ENCODE measurements at regions not wholly inside any gene's neighbourhood (a gene's known extent, or its start where the extent isn't known, plus 50 kb on each side); places are given as distances from the start of the nearest gene placed in this dataset.

DNA sequence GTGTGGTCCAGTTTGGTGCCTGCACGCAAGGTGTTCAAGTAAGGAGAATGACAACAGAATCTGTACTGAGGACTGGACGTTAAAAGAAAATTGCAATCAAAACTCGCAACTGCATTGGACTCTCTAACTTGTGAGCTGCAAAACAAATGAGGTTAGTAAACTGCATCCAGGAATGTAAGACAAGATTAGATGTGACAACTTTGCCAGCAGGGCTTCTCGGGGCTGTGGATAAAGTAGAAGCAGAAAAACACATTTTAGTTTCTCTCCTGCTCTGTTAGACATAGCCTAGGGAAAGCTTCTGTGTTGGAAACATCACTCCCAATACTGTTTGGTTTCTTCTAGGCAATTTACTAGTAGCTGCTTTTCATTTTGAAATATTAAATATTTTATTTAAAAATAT is 338.2 kb upstream of the NAV3 start (continued):
- TF ChIP-seq, protein P1, sequence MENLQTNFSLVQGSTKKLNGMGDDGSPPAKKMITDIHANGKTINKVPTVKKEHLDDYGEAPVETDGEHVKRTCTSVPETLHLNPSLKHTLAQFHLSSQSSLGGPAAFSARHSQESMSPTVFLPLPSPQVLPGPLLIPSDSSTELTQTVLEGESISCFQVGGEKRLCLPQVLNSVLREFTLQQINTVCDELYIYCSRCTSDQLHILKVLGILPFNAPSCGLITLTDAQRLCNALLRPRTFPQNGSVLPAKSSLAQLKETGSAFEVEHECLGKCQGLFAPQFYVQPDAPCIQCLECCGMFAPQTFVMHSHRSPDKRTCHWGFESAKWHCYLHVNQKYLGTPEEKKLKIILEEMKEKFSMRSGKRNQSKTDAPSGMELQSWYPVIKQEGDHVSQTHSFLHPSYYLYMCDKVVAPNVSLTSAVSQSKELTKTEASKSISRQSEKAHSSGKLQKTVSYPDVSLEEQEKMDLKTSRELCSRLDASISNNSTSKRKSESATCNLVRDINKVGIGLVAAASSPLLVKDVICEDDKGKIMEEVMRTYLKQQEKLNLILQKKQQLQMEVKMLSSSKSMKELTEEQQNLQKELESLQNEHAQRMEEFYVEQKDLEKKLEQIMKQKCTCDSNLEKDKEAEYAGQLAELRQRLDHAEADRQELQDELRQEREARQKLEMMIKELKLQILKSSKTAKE (IDR thresholded peaks at IDR 0.05; ENCODE audit: low read depth, poor library complexity, severe bottlenecking): no peak
- no peak for TF ChIP-seq PML (IDR thresholded peaks at IDR 0.05; ENCODE audit: low read length)

DNA sequence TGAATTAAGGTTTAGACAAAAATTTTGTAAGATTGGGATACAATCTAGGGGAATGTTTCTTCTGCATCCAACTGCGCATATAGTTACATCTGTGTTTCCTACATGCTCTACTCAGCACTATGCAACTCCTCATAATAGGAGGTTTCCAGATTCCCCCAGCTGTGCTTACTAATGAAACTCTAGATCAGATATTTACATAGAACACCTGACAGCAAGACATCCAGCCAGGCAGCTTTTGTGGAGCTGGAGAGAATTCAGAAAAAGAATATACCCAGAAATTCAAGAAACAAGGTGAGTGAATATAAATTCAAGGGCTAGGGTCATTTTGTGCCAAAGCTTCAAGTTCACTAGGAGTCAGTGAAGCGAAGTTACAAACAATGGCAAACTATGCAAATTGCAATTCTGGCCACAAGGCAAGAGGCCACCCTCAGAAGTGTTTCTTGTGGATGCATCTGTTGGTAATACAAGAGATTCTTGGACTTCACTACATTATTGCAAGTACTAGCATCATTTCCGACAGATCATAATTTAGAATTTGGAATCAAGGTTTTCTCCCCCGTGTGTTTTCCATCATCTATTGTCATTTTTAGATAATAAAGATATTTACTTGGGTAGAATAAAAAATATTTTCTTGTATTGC is 341.2 kb upstream of the NAV3 start:
- no peak overlapping the region for H2AFZ ChIP-seq (ENCODE audit: control insufficient read depth, low read depth, low read length)
- ChIA-PET POLR2A (no interaction called here), CTCF (no interaction called here), SMC1A (ENCODE audit: uncharacterized antibody, unreplicated experiment) (interaction anchor here (0.9 kb wide), 1 partner anchor 436 kb away, joined by 3 read pairs; no protein-coding TSS in a partner anchor), RAD21 (ENCODE audit: unreplicated experiment) (no interaction called here)
- no peaks in the 10 kb centered on the region for H3K9me3 ChIP-seq (replicated peaks; ENCODE audit: control insufficient read depth, insufficient read depth, low read length)
- H3K4me1 ChIP-seq (ENCODE audit: control insufficient read depth, insufficient read depth, low read length): no peaks in the 10 kb centered on the region
- no peaks in the 10 kb centered on the region for H3K79me2 ChIP-seq (ENCODE audit: control insufficient read depth, insufficient read depth, low read length)
- WGBS (ENCODE audit: insufficient coverage, insufficient replicate concordance, low lambda C conversion rate, missing lambda C conversion rate): 30% methylated on average over 4 of the region's 4 CpGs
- H3K27ac ChIP-seq (ENCODE audit: control insufficient read depth, insufficient read depth): no peak overlapping the region
- no peaks in the 10 kb centered on the region for H3K27me3 ChIP-seq (replicated peaks in 1 of 2; ENCODE audit: control insufficient read depth in 2 of 2, insufficient read depth in 2 of 2, low read length in 1 of 2)
- ATAC-seq (no peak), FAIRE-seq (no peak), DNase-seq (ENCODE audit: low read depth, low spot score) (no peak)
- intact Hi-C loops (cut with micrococcal nuclease; ENCODE audit: unreplicated experiment): no loop called here
- BruUV-seq (replicated peaks): no TSS peak
- TF ChIP-seq, protein P2, sequence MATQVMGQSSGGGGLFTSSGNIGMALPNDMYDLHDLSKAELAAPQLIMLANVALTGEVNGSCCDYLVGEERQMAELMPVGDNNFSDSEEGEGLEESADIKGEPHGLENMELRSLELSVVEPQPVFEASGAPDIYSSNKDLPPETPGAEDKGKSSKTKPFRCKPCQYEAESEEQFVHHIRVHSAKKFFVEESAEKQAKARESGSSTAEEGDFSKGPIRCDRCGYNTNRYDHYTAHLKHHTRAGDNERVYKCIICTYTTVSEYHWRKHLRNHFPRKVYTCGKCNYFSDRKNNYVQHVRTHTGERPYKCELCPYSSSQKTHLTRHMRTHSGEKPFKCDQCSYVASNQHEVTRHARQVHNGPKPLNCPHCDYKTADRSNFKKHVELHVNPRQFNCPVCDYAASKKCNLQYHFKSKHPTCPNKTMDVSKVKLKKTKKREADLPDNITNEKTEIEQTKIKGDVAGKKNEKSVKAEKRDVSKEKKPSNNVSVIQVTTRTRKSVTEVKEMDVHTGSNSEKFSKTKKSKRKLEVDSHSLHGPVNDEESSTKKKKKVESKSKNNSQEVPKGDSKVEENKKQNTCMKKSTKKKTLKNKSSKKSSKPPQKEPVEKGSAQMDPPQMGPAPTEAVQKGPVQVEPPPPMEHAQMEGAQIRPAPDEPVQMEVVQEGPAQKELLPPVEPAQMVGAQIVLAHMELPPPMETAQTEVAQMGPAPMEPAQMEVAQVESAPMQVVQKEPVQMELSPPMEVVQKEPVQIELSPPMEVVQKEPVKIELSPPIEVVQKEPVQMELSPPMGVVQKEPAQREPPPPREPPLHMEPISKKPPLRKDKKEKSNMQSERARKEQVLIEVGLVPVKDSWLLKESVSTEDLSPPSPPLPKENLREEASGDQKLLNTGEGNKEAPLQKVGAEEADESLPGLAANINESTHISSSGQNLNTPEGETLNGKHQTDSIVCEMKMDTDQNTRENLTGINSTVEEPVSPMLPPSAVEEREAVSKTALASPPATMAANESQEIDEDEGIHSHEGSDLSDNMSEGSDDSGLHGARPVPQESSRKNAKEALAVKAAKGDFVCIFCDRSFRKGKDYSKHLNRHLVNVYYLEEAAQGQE (IDR thresholded peaks at IDR 0.05; ENCODE audit: low read depth, low read length): no peak
- TF ChIP-seq, protein P3, sequence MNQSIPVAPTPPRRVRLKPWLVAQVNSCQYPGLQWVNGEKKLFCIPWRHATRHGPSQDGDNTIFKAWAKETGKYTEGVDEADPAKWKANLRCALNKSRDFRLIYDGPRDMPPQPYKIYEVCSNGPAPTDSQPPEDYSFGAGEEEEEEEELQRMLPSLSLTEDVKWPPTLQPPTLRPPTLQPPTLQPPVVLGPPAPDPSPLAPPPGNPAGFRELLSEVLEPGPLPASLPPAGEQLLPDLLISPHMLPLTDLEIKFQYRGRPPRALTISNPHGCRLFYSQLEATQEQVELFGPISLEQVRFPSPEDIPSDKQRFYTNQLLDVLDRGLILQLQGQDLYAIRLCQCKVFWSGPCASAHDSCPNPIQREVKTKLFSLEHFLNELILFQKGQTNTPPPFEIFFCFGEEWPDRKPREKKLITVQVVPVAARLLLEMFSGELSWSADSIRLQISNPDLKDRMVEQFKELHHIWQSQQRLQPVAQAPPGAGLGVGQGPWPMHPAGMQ (IDR thresholded peaks at IDR 0.05; ENCODE audit: borderline replicate concordance): no peak
- no peak for TF ChIP-seq JUNB (IDR thresholded peaks at IDR 0.05)
- H3K4me3 ChIP-seq: no peak overlapping the region
- no peak overlapping the region for H3K4me2 ChIP-seq (ENCODE audit: control insufficient read depth, insufficient read depth)
- H3K36me3 ChIP-seq (ENCODE audit: control insufficient read depth in 2 of 2, insufficient read depth in 2 of 2, low read length in 1 of 2): no peaks in the 10 kb centered on the region
- H4K20me1 ChIP-seq (ENCODE audit: control insufficient read depth, insufficient read depth): no peaks in the 10 kb centered on the region; the same call in 1 of the 2 replicates
- no peak overlapping the region for H3K9ac ChIP-seq (ENCODE audit: control insufficient read depth, insufficient read depth, low read length)
- in situ Hi-C loops (cut with MboI): no loop called here

Measured in GM12878 (cell line).